GM12878 (cell line): ENCODE measurements at regions not wholly inside any gene's neighbourhood (a gene's known extent, or its start where the extent isn't known, plus 50 kb on each side); places are given as distances from the start of the nearest gene placed in this dataset.

Source experiments
- ATAC-seq: fragments of 200-7000 bp; cut with Tn5 transposase; 3 replicates; pipeline ENCODE4 v1.9.1; 2020; ENCODE audit warnings: mild to moderate bottlenecking, moderate library complexity
- BruUV-seq: library from RNA; stranded (reverse); fragments of 400-500 nt; replicated peaks from 2 replicates; lab custom pipeline; 2021; lab: Mats Ljungman, UMichigan
- CTCF ChIA-PET: fragments of 300-600 bp; sonication (Branson Sonifier 250); formaldehyde crosslinking; extraction: SDS; loops from one replicate; lab custom pipeline; 2021; ENCODE audit warnings: inconsistent platforms; lab: Yijun Ruan, JAX
- POLR2A ChIA-PET: fragments of 350-600 bp; formaldehyde crosslinking; extraction: SDS; loops from one replicate; lab custom pipeline; 2021; ENCODE audit warnings: inconsistent platforms; lab: Charles Lee
- RAD21 ChIA-PET: fragments of 300-600 bp; sonication (Branson Sonifier 250); formaldehyde crosslinking; loops from one replicate; lab custom pipeline; 2023; ENCODE audit warnings: antibody characterized with exemption; ENCODE audit not compliant: unreplicated experiment; lab: Charles Lee
- SMC1A ChIA-PET: fragments of 300-600 bp; sonication (Branson Sonifier 250); formaldehyde crosslinking; loops from one replicate; lab custom pipeline; 2023; ENCODE audit not compliant: unreplicated experiment, uncharacterized antibody; lab: Charles Lee
- DNase-seq: peaks from one replicate; pipeline ENCODE4 v3.0.0-alpha.2; 2011; ENCODE audit warnings: low read depth, low spot score
- FAIRE-seq: peaks from 3 replicates; lab custom pipeline; 2011; peaks lifted over from hg19 to GRCh38; lab: Jason Lieb, UNC
- H2AFZ ChIP-seq: 2 replicates; pipeline ENCODE4 v1.6.0; 2011; ENCODE audit warnings: low read depth, low read length, control low read depth; ENCODE audit not compliant: control insufficient read depth
- H3K27ac ChIP-seq: 2 replicates; pipeline ENCODE4 v1.5.1; 2011; ENCODE audit warnings: control low read depth; ENCODE audit not compliant: control insufficient read depth, insufficient read depth
- H3K27me3 ChIP-seq, 2 experiments: replicated peaks in 1 of 2; 2 replicates each; pipeline versions ENCODE4 v1.6.0 to v1.6.1; 2011; ENCODE audit warnings: low read length in 1 of 2; ENCODE audit not compliant: control insufficient read depth in 2 of 2, insufficient read depth in 2 of 2
- H3K36me3 ChIP-seq, 2 experiments: 2 replicates each; pipeline ENCODE4 v1.5.1; 2011; ENCODE audit warnings: low read length in 1 of 2; ENCODE audit not compliant: control insufficient read depth in 2 of 2, insufficient read depth in 2 of 2
- H3K4me1 ChIP-seq: 2 replicates; pipeline ENCODE4 v1.6.1; 2011; ENCODE audit warnings: mild to moderate bottlenecking, low read length, moderate library complexity, mixed read lengths; ENCODE audit not compliant: control insufficient read depth, insufficient read depth
- H3K4me2 ChIP-seq: 2 replicates; pipeline ENCODE4 v1.6.0; 2011; ENCODE audit warnings: control low read depth; ENCODE audit not compliant: control insufficient read depth, insufficient read depth
- H3K4me3 ChIP-seq: fragments of 200-600 bp; sonication (generic); 2 replicates; pipeline ENCODE4 v1.5.1; 2016
- H3K79me2 ChIP-seq: 2 replicates; pipeline ENCODE4 v1.6.0; 2011; ENCODE audit warnings: low read length; ENCODE audit not compliant: control insufficient read depth, insufficient read depth
- H3K9ac ChIP-seq: 2 replicates; pipeline ENCODE4 v1.8.0; 2011; ENCODE audit warnings: low read length, control low read depth, mixed read lengths; ENCODE audit not compliant: control insufficient read depth, insufficient read depth
- H3K9me3 ChIP-seq: replicated peaks from 3 replicates; pipeline ENCODE4 v1.5.1; 2011; ENCODE audit warnings: mild to moderate bottlenecking, low read length; ENCODE audit not compliant: control insufficient read depth, insufficient read depth
- H4K20me1 ChIP-seq: 2 replicates; pipeline ENCODE4 v1.6.0; 2011; ENCODE audit not compliant: control insufficient read depth, insufficient read depth
- BHLHE40 ChIP-seq, 2 experiments: fragments of 450-650 bp in 1 of 2; IDR thresholded peaks; 2 replicates each; pipeline ENCODE4 v1.6.1; 2011 to 2017; ENCODE audit warnings: low read depth in 2 of 2, borderline replicate concordance in 1 of 2, improper control_type of control experiment in 1 of 2, low read length in 1 of 2, mild to moderate bottlenecking in 1 of 2
- BMI1 ChIP-seq: fragments of 450-650 bp; IDR thresholded peaks from 2 replicates; pipeline ENCODE4 v1.6.1; 2016; ENCODE audit warnings: mild to moderate bottlenecking, moderate library complexity, borderline replicate concordance
- HDGF ChIP-seq: fragments of 450-650 bp; IDR thresholded peaks from 2 replicates; pipeline ENCODE4 v1.6.1; 2016; ENCODE audit warnings: antibody characterized with exemption
- LARP7 ChIP-seq: fragments of 450-650 bp; IDR thresholded peaks from 2 replicates; pipeline ENCODE4 v1.6.1; 2017; ENCODE audit warnings: mild to moderate bottlenecking
- NR2C1 ChIP-seq: fragments of 450-650 bp; IDR thresholded peaks from 2 replicates; pipeline ENCODE4 v1.6.1; 2017; ENCODE audit warnings: antibody characterized with exemption, mild to moderate bottlenecking, moderate library complexity
- NRF1 ChIP-seq: conservative IDR thresholded peaks from 2 replicates; pipeline ENCODE4 v1.6.1; 2011; ENCODE audit warnings: mild to moderate bottlenecking, low read depth, low read length, improper control_type of control experiment
- POLR2AphosphoS2 ChIP-seq: IDR thresholded peaks from 2 replicates; pipeline ENCODE4 v1.6.1; 2011; ENCODE audit warnings: low read depth, mild to moderate bottlenecking, low read length, improper control_type of control experiment, moderate library complexity
- RB1 ChIP-seq: fragments of 450-650 bp; formaldehyde crosslinking; IDR thresholded peaks from 2 replicates; pipeline ENCODE4 v1.6.1; 2017; ENCODE audit warnings: mild to moderate bottlenecking, borderline replicate concordance
- RUNX3 ChIP-seq: IDR thresholded peaks from 2 replicates; pipeline ENCODE4 v1.6.1; 2012; ENCODE audit warnings: low read length, inconsistent platforms
- STAT1 ChIP-seq: fragments of 450-650 bp; conservative IDR thresholded peaks from 2 replicates; pipeline ENCODE4 v1.6.1; 2014; ENCODE audit warnings: antibody characterized with exemption, mild to moderate bottlenecking
- TBL1XR1 ChIP-seq: IDR thresholded peaks from 2 replicates; pipeline ENCODE4 v1.6.1; 2012; ENCODE audit warnings: low read depth, low read length, improper control_type of control experiment
- ZNF622 ChIP-seq: fragments of 450-650 bp; IDR thresholded peaks from 2 replicates; pipeline ENCODE4 v1.6.1; 2017; ENCODE audit warnings: mild to moderate bottlenecking, inconsistent platforms
- WGBS: methylation state at CpG from one replicate; pipeline ENCODE4 v1.1.6; 2016; ENCODE audit warnings: low lambda C conversion rate; ENCODE audit not compliant: insufficient replicate concordance, insufficient coverage; ENCODE audit errors: missing lambda C conversion rate; 5-methylcytosine and 5-hydroxymethylcytosine counted together
- in situ Hi-C: fragments of 300-500 bp; cut with MboI; formaldehyde crosslinking; loops from 9 replicates; pipeline ENCODE4 v1.14.3; 2018; ENCODE audit warnings: mixed read lengths
- intact Hi-C: fragments of 100-400 bp; cut with micrococcal nuclease; formaldehyde crosslinking; loops from one replicate; pipeline ENCODE4 v1.14.2; 2022; ENCODE audit not compliant: unreplicated experiment
- TF ChIP-seq, protein P1 (sequence below): IDR thresholded peaks from 2 replicates; pipeline ENCODE4 v1.6.1; 2011; ENCODE audit warnings: mild to moderate bottlenecking, low read depth, low read length, moderate library complexity; ENCODE audit not compliant: insufficient replicate concordance
- TF ChIP-seq, protein P2 (sequence below): fragments of 450-650 bp; formaldehyde crosslinking; IDR thresholded peaks from 2 replicates; pipeline ENCODE4 v1.5.0; 2022; ENCODE audit warnings: mild to moderate bottlenecking, missing genetic modification characterization

DNA sequence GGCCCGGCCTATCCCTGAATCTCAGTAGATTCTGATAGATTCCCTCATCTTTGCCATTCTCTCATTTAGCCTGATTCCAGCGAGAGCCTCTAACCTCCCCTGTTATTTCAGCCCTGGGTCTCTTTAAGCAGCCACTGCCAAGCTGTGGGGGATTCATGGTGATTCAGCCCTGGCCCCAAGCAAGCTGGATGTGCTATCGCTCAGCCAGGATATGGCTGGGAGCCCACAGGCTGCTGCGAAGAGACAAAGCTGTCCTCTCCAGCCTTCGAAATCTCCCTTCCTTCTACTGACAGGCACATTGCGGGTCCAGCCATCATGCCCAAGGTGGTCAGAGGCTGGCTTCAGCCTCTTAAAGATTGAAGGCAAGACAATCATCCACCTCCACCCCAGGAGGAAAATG, 394.1 kb downstream of the SOX9 start:
- Histone ChIP-seq H2AFZ (peak overlapping the region; percentile 59), H3K36me3 (no peaks in the 10 kb centered on the region), H3K27me3 (no peaks in the 10 kb centered on the region), H3K4me3 (no peak overlapping the region), H3K9ac (peak overlapping the region; percentile 53), H3K79me2 (no peaks in the 10 kb centered on the region), H3K9me3 (no peaks in the 10 kb centered on the region; the same call in 2 of the 3 replicates), H3K4me2 (peak overlapping the region; percentile 49), H3K27ac (peak overlapping the region; percentile 84), H4K20me1 (no peaks in the 10 kb centered on the region), H3K4me1 (peaks cover 47% of the 10 kb centered on the region)
- 69% methylated on average over 6 of the region's 6 CpGs for WGBS
- ATAC-seq, result no peak
- BruUV-seq, result no TSS peak
- ChIA-PET SMC1A (interaction anchor here (0.7 to 16.7 kb wide), 18 partner anchors 9 to 485 kb away, joined by 3 to 291 read pairs (median 4); partner anchors contain the start of gene SOX9), POLR2A (interaction anchor here (0.8 to 8.7 kb wide), 6 partner anchors 8 to 197 kb away, joined by 3 to 143 read pairs (median 4); no protein-coding TSS in a partner anchor), CTCF (interaction anchor here (0.6 to 10.1 kb wide), 9 partner anchors 25 to 675 kb away, joined by 3 to 111 read pairs (median 3); no protein-coding TSS in a partner anchor), RAD21 (interaction anchor here (0.6 to 15.8 kb wide), 11 partner anchors 17 to 485 kb away, joined by 3 to 361 read pairs (median 6); partner anchors contain the start of gene SOX9)
- in situ Hi-C loops, result loop anchor here (5.0 to 10.0 kb wide), 3 partner anchors 93 to 483 kb away; partner anchors contain the start of gene SOX9
- FAIRE-seq, result no peak
- no peak for TF ChIP-seq POLR2AphosphoS2
- TF ChIP-seq ZNF622, result no peak
- TF ChIP-seq HDGF, result 0 out of 2 replicates have a peak, but pooled peaks have one; percentile 45
- no peak for TF ChIP-seq TBL1XR1
- TF ChIP-seq STAT1, result no peak
- TF ChIP-seq RB1, result no peak
- no peak for TF ChIP-seq NR2C1
- TF ChIP-seq LARP7, result no peak
- TF ChIP-seq BHLHE40 (IDR thresholded peaks at IDR 0.05; ENCODE audit: borderline replicate concordance in 1 of 2, low read depth in 2 of 2, low read length in 1 of 2), result no peak
- TF ChIP-seq, protein P1, sequence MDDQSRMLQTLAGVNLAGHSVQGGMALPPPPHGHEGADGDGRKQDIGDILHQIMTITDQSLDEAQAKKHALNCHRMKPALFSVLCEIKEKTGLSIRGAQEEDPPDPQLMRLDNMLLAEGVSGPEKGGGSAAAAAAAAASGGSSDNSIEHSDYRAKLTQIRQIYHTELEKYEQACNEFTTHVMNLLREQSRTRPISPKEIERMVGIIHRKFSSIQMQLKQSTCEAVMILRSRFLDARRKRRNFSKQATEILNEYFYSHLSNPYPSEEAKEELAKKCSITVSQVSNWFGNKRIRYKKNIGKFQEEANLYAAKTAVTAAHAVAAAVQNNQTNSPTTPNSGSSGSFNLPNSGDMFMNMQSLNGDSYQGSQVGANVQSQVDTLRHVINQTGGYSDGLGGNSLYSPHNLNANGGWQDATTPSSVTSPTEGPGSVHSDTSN, result no peak
- no peak for TF ChIP-seq NRF1
- TF ChIP-seq, protein P2, sequence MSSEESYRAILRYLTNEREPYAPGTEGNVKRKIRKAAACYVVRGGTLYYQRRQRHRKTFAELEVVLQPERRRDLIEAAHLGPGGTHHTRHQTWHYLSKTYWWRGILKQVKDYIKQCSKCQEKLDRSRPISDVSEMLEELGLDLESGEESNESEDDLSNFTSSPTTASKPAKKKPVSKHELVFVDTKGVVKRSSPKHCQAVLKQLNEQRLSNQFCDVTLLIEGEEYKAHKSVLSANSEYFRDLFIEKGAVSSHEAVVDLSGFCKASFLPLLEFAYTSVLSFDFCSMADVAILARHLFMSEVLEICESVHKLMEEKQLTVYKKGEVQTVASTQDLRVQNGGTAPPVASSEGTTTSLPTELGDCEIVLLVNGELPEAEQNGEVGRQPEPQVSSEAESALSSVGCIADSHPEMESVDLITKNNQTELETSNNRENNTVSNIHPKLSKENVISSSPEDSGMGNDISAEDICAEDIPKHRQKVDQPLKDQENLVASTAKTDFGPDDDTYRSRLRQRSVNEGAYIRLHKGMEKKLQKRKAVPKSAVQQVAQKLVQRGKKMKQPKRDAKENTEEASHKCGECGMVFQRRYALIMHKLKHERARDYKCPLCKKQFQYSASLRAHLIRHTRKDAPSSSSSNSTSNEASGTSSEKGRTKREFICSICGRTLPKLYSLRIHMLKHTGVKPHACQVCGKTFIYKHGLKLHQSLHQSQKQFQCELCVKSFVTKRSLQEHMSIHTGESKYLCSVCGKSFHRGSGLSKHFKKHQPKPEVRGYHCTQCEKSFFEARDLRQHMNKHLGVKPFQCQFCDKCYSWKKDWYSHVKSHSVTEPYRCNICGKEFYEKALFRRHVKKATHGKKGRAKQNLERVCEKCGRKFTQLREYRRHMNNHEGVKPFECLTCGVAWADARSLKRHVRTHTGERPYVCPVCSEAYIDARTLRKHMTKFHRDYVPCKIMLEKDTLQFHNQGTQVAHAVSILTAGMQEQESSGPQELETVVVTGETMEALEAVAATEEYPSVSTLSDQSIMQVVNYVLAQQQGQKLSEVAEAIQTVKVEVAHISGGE, result no peak
- TF ChIP-seq RUNX3, result no peak
- 0 out of 2 replicates have a peak, but pooled peaks have one; percentile 14 for TF ChIP-seq BMI1
- intact Hi-C loops, result loop anchor here (1.0 to 5.0 kb wide), 7 partner anchors 36 to 508 kb away; partner anchors contain the start of gene SOX9
- DNase-seq, result no peak
